GM12878 (cell line): ENCODE measurements at regions not wholly inside any gene's neighbourhood (a gene's known extent, or its start where the extent isn't known, plus 50 kb on each side); places are given as distances from the start of the nearest gene placed in this dataset.

Source experiments
- ATAC-seq: fragments of 200-7000 bp; cut with Tn5 transposase; 3 replicates; pipeline ENCODE4 v1.9.1; 2020; ENCODE audit warnings: mild to moderate bottlenecking, moderate library complexity
- BruUV-seq: library from RNA; stranded (reverse); fragments of 400-500 nt; replicated peaks from 2 replicates; lab custom pipeline; 2021; lab: Mats Ljungman, UMichigan
- CTCF ChIA-PET: fragments of 300-600 bp; sonication (Branson Sonifier 250); formaldehyde crosslinking; extraction: SDS; loops from one replicate; lab custom pipeline; 2021; ENCODE audit warnings: inconsistent platforms; lab: Yijun Ruan, JAX
- POLR2A ChIA-PET: fragments of 350-600 bp; formaldehyde crosslinking; extraction: SDS; loops from one replicate; lab custom pipeline; 2021; ENCODE audit warnings: inconsistent platforms; lab: Charles Lee
- RAD21 ChIA-PET: fragments of 300-600 bp; sonication (Branson Sonifier 250); formaldehyde crosslinking; loops from one replicate; lab custom pipeline; 2023; ENCODE audit warnings: antibody characterized with exemption; ENCODE audit not compliant: unreplicated experiment; lab: Charles Lee
- SMC1A ChIA-PET: fragments of 300-600 bp; sonication (Branson Sonifier 250); formaldehyde crosslinking; loops from one replicate; lab custom pipeline; 2023; ENCODE audit not compliant: unreplicated experiment, uncharacterized antibody; lab: Charles Lee
- DNase-seq: peaks from one replicate; pipeline ENCODE4 v3.0.0-alpha.2; 2011; ENCODE audit warnings: low read depth, low spot score
- FAIRE-seq: peaks from 3 replicates; lab custom pipeline; 2011; peaks lifted over from hg19 to GRCh38; lab: Jason Lieb, UNC
- H2AFZ ChIP-seq: 2 replicates; pipeline ENCODE4 v1.6.0; 2011; ENCODE audit warnings: low read depth, low read length, control low read depth; ENCODE audit not compliant: control insufficient read depth
- H3K27ac ChIP-seq: 2 replicates; pipeline ENCODE4 v1.5.1; 2011; ENCODE audit warnings: control low read depth; ENCODE audit not compliant: control insufficient read depth, insufficient read depth
- H3K27me3 ChIP-seq, 2 experiments: replicated peaks in 1 of 2; 2 replicates each; pipeline versions ENCODE4 v1.6.0 to v1.6.1; 2011; ENCODE audit warnings: low read length in 1 of 2; ENCODE audit not compliant: control insufficient read depth in 2 of 2, insufficient read depth in 2 of 2
- H3K36me3 ChIP-seq, 2 experiments: 2 replicates each; pipeline ENCODE4 v1.5.1; 2011; ENCODE audit warnings: low read length in 1 of 2; ENCODE audit not compliant: control insufficient read depth in 2 of 2, insufficient read depth in 2 of 2
- H3K4me1 ChIP-seq: 2 replicates; pipeline ENCODE4 v1.6.1; 2011; ENCODE audit warnings: mild to moderate bottlenecking, low read length, moderate library complexity, mixed read lengths; ENCODE audit not compliant: control insufficient read depth, insufficient read depth
- H3K4me2 ChIP-seq: 2 replicates; pipeline ENCODE4 v1.6.0; 2011; ENCODE audit warnings: control low read depth; ENCODE audit not compliant: control insufficient read depth, insufficient read depth
- H3K4me3 ChIP-seq: fragments of 200-600 bp; sonication (generic); 2 replicates; pipeline ENCODE4 v1.5.1; 2016
- H3K79me2 ChIP-seq: 2 replicates; pipeline ENCODE4 v1.6.0; 2011; ENCODE audit warnings: low read length; ENCODE audit not compliant: control insufficient read depth, insufficient read depth
- H3K9ac ChIP-seq: 2 replicates; pipeline ENCODE4 v1.8.0; 2011; ENCODE audit warnings: low read length, control low read depth, mixed read lengths; ENCODE audit not compliant: control insufficient read depth, insufficient read depth
- H3K9me3 ChIP-seq: replicated peaks from 3 replicates; pipeline ENCODE4 v1.5.1; 2011; ENCODE audit warnings: mild to moderate bottlenecking, low read length; ENCODE audit not compliant: control insufficient read depth, insufficient read depth
- H4K20me1 ChIP-seq: 2 replicates; pipeline ENCODE4 v1.6.0; 2011; ENCODE audit not compliant: control insufficient read depth, insufficient read depth
- CHD2 ChIP-seq: IDR thresholded peaks from 2 replicates; pipeline ENCODE4 v1.6.1; 2011; ENCODE audit warnings: low read depth, low read length, improper control_type of control experiment, borderline replicate concordance
- CREM ChIP-seq: IDR thresholded peaks from 2 replicates; pipeline ENCODE4 v1.6.1; 2014; ENCODE audit warnings: antibody characterized with exemption, low read depth
- KAT2A ChIP-seq: conservative IDR thresholded peaks from 2 replicates; pipeline ENCODE4 v1.6.1; 2011; ENCODE audit warnings: low read depth, low read length; ENCODE audit not compliant: control insufficient read depth
- ZNF384 ChIP-seq: IDR thresholded peaks from 2 replicates; pipeline ENCODE4 v1.6.1; 2012; ENCODE audit warnings: low read depth, mild to moderate bottlenecking, low read length, improper control_type of control experiment, borderline replicate concordance
- in situ Hi-C: fragments of 300-500 bp; cut with MboI; formaldehyde crosslinking; loops from 9 replicates; pipeline ENCODE4 v1.14.3; 2018; ENCODE audit warnings: mixed read lengths
- intact Hi-C: fragments of 100-400 bp; cut with micrococcal nuclease; formaldehyde crosslinking; loops from one replicate; pipeline ENCODE4 v1.14.2; 2022; ENCODE audit not compliant: unreplicated experiment
- TF ChIP-seq, protein P1 (sequence below): IDR thresholded peaks from 2 replicates; pipeline ENCODE4 v1.6.1; 2011; ENCODE audit warnings: borderline replicate concordance, low read depth, mild to moderate bottlenecking, moderate library complexity, mixed read lengths, low read length; ENCODE audit not compliant: insufficient read depth; ENCODE audit errors: extremely low read length
- TF ChIP-seq, protein P2 (sequence below): fragments of 450-650 bp; IDR thresholded peaks from 2 replicates; pipeline ENCODE4 v1.6.1; 2017; ENCODE audit warnings: mild to moderate bottlenecking, moderate library complexity
- TF ChIP-seq, protein P3 (sequence below): IDR thresholded peaks from 2 replicates; pipeline ENCODE4 v1.6.1; 2012; ENCODE audit warnings: low read length, inconsistent platforms

DNA sequence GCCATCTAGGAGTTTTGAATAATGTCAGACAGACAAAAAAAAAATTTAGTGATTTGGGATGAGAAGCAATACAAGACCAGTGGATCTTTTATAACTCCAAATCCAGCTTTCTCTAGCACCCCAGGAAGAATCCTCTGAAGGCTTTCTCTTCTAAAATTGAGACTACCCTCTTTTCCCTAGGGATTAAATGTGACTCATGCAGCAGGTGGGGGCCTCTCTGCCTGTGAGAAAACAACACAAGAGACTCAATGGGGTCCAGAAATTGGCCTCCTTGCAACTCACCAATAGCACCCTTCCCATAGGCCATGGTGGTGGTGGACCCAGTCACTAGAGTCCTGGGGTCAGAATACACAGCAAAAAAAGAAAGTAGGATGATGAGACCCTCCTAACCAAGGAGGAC is 120.3 kb upstream of the ATP1A1 start:
- DNase-seq (no peak), ATAC-seq (no peak), FAIRE-seq (no peak)
- Histone ChIP-seq H3K9ac (no peak overlapping the region), H3K4me2 (no peak overlapping the region), H3K36me3 (no peaks in the 10 kb centered on the region), H3K9me3 (no peaks in the 10 kb centered on the region), H3K4me3 (no peak overlapping the region), H4K20me1 (no peaks in the 10 kb centered on the region), H3K27ac (no peak overlapping the region), H3K79me2 (no peaks in the 10 kb centered on the region), H2AFZ (no peak overlapping the region), H3K27me3 (no peaks in the 10 kb centered on the region), H3K4me1 (peaks cover 6% of the 10 kb centered on the region)
- intact Hi-C loops (no loop called here), in situ Hi-C loops (no loop called here)
- SMC1A ChIA-PET: interaction anchor here (1.0 to 1.6 kb wide), 2 partner anchors 9 to 25 kb away, joined by 3 read pairs; no protein-coding TSS in a partner anchor
- POLR2A ChIA-PET: no interaction called here
- no peak for TF ChIP-seq CHD2
- TF ChIP-seq, protein P1, sequence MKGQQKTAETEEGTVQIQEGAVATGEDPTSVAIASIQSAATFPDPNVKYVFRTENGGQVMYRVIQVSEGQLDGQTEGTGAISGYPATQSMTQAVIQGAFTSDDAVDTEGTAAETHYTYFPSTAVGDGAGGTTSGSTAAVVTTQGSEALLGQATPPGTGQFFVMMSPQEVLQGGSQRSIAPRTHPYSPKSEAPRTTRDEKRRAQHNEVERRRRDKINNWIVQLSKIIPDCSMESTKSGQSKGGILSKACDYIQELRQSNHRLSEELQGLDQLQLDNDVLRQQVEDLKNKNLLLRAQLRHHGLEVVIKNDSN: no peak
- no peak for TF ChIP-seq ZNF384
- TF ChIP-seq, protein P2, sequence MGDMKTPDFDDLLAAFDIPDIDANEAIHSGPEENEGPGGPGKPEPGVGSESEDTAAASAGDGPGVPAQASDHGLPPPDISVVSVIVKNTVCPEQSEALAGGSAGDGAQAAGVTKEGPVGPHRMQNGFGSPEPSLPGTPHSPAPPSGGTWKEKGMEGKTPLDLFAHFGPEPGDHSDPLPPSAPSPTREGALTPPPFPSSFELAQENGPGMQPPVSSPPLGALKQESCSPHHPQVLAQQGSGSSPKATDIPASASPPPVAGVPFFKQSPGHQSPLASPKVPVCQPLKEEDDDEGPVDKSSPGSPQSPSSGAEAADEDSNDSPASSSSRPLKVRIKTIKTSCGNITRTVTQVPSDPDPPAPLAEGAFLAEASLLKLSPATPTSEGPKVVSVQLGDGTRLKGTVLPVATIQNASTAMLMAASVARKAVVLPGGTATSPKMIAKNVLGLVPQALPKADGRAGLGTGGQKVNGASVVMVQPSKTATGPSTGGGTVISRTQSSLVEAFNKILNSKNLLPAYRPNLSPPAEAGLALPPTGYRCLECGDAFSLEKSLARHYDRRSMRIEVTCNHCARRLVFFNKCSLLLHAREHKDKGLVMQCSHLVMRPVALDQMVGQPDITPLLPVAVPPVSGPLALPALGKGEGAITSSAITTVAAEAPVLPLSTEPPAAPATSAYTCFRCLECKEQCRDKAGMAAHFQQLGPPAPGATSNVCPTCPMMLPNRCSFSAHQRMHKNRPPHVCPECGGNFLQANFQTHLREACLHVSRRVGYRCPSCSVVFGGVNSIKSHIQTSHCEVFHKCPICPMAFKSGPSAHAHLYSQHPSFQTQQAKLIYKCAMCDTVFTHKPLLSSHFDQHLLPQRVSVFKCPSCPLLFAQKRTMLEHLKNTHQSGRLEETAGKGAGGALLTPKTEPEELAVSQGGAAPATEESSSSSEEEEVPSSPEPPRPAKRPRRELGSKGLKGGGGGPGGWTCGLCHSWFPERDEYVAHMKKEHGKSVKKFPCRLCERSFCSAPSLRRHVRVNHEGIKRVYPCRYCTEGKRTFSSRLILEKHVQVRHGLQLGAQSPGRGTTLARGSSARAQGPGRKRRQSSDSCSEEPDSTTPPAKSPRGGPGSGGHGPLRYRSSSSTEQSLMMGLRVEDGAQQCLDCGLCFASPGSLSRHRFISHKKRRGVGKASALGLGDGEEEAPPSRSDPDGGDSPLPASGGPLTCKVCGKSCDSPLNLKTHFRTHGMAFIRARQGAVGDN: no peak
- no peak for TF ChIP-seq CREM
- TF ChIP-seq KAT2A: no peak
- TF ChIP-seq, protein P3, sequence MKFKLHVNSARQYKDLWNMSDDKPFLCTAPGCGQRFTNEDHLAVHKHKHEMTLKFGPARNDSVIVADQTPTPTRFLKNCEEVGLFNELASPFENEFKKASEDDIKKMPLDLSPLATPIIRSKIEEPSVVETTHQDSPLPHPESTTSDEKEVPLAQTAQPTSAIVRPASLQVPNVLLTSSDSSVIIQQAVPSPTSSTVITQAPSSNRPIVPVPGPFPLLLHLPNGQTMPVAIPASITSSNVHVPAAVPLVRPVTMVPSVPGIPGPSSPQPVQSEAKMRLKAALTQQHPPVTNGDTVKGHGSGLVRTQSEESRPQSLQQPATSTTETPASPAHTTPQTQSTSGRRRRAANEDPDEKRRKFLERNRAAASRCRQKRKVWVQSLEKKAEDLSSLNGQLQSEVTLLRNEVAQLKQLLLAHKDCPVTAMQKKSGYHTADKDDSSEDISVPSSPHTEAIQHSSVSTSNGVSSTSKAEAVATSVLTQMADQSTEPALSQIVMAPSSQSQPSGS: no peak
- RAD21 ChIA-PET: interaction anchor here (1.3 kb wide), 1 partner anchor 20 kb away, joined by 3 read pairs; no protein-coding TSS in a partner anchor
- BruUV-seq: no TSS peak
- CTCF ChIA-PET: interaction anchor here (0.6 to 0.7 kb wide), 2 partner anchors 12 to 29 kb away, joined by 3 read pairs; no protein-coding TSS in a partner anchor
